Left ventricle myocardium superior (tissue), 1 donor: ENCODE measurements at regions not wholly inside any gene's neighbourhood (a gene's known extent, or its start where the extent isn't known, plus 50 kb on each side); places are given as distances from the start of the nearest gene placed in this dataset.
"Not testable (repeated sequence)": the region's sequence is repeated elsewhere in the genome, so short reads cannot be mapped to it uniquely, and the experiment has no call there.

Experiments
- ATAC-seq: fragments of 200-7000 bp; cut with Tn5 transposase; one replicate; pipeline ENCODE4 v1.9.1; 2020; ENCODE audit warnings: mild to moderate bottlenecking, moderate library complexity
- DNase-seq: peaks from one replicate; pipeline ENCODE4 v3.0.0-alpha.2; 2020
- intact Hi-C: fragments of 100-400 bp; cut with micrococcal nuclease; formaldehyde crosslinking; loops from one replicate; pipeline ENCODE4 v1.11.0; 2022
- donor health status: DM: no; HTN: yes; CAD: no; lungs with severe emphysema.

- intact Hi-C loops: no loop called here
- DNase-seq (no peak), ATAC-seq (no peak)
Observed at GRCh38 chr20:19832875-19833274, 74.8 kb downstream of the RIN2 start.

DNA sequence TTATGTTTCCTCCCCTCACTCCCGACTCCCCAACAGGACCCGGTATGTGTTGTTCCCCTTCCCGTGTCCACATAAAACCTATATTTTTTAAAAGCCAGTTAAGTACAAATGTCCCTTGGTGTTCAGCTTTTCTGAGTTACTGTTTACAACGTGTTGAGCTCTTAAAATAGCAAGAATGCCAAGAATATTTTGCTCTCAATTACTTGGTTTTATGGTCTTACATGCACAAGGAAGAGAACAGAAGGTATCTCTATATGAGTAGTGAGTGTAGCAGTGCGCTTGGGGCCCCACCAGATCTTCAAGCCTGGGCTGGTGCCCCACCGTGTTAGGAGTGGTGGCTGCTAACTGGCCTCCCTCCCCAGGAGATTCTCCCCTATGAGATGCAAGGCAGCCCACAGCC, 75.3 kb downstream of the RIN2 start:
- DNase-seq (no peak), ATAC-seq (no peak)
- intact Hi-C loops: no loop called here

- DNase-seq: no peak
- no peak for ATAC-seq
- intact Hi-C loops: no loop called here
Observed at GRCh38 chr20:19834287-19834686, 76.2 kb downstream of the RIN2 start.

GRCh38 chr20:19834783-19835182, 76.7 kb downstream of the RIN2 start:
- ATAC-seq (no peak), DNase-seq (no peak)
- intact Hi-C loops: no loop called here

DNA sequence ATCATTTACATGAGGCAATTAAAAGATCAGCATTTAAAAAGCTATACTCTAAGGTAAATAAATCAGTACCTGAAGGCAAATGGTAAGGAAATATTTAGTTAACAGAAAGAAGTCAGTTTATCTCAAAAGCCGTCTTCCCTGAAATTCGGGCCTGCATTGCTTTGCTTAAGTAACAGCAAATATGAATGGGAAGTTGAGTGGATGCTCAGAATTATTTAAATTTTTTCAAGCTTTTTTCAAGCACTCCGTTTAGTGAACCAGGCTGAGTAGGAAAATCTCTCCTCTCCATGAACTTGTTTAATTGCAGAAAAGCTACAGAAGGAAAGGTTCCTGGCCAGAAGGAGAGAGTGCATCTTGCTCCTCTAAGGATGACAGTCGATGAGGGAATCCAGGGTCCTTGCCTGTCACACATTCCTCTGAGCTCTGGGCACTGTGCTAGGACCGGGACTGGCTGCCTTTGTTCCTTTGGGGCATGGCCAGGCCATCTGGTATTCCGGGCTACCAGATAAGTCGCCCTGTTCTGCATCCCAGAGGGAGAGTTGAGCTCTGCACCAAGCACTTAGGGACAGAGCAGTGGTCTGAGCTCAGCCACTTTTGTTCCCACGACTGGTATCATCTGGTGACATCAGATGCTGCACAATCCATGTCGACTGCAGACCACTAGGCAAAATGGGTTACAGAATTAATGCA, 77.6 kb downstream of the RIN2 start:
- peak; percentile 72 for DNase-seq
- peak; percentile 98 for ATAC-seq
- intact Hi-C loops: no loop called here

DNA sequence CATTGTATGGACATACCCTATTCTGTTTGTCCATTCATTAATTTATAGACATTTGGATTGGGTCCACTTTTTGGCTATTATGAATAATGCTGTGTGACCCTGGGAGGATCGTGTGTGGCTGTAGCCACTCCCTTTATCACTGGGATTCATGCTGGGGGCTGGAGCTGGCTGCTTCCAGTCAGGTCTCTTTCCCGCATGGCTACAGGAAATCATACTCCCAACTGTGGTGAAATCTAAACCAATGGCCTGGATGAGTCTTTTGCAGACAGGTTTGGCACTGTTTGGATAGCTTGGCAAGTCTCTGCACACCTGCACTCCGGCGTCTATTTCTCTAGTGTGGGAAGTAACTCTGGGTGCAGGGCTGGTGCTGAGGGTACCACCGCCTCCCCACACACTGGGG, 80.4 kb downstream of the RIN2 start:
- no peak for ATAC-seq
- no peak for DNase-seq
- intact Hi-C loops: no loop called here

- intact Hi-C loops: no loop called here
- ATAC-seq: no peak
- no peak for DNase-seq
Observed at GRCh38 chr20:19839053-19839452, 81.0 kb downstream of the RIN2 start.

- intact Hi-C loops: no loop called here
- ATAC-seq: no peak
- no peak for DNase-seq
Observed at GRCh38 chr20:19840111-19840710, 82.2 kb downstream of the RIN2 start.

DNA sequence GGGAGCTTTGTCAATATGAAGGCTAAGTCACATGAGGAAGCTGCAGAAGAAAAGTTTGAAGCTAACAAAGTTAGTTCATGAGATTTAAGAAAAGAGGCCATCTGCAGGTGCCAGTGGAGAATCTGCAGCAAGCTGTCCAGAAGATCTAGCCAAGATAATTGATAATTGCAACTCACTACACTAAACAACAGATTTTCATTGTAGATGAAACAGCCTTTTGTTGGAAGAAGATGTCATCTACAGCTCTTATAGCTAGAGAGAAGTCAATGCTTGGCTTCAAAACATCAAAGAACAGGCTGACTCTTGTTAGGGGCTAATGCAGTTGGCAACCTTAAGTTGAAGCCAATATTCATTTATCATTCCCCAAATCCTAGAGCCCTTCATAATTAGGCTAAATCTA, 83.7 kb downstream of the RIN2 start:
- no peak for ATAC-seq
- intact Hi-C loops: no loop called here
- no peak for DNase-seq

DNA sequence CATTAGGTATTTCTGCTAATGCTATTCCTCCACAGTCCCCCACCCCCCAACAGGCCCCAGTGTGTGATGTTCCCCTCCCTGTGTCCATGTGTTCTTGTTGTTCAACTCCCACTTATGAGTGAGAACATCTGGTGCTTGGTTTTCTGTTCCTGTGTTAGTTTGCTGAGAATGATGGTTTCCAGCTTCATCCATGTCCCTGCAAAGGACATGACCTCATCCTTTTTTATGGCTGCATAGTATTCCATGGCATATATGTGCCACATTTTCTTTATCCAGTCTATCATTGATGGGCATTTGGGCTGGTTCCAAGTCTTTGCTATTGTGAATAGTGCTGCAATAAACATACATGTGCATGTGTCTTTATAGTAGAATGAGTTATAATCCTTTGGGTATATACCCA, 86.8 kb downstream of the RIN2 start:
- ATAC-seq, intact Hi-C loops, DNase-seq: not testable (repeated sequence)

- intact Hi-C loops: no loop called here
- DNase-seq: no peak
- no peak for ATAC-seq
Observed at GRCh38 chr20:19847383-19847782, 89.3 kb downstream of the RIN2 start.

GRCh38 chr20:19849341-19850197, 91.5 kb downstream of the RIN2 start:
- intact Hi-C loops: no loop called here
- ATAC-seq (peak; percentile 62), DNase-seq (no peak)

GRCh38 chr20:19850198-19850533, 92.1 kb downstream of the RIN2 start:
- intact Hi-C loops: no loop called here
- DNase-seq: peak; percentile 42
- ATAC-seq: peak; percentile 81

DNA sequence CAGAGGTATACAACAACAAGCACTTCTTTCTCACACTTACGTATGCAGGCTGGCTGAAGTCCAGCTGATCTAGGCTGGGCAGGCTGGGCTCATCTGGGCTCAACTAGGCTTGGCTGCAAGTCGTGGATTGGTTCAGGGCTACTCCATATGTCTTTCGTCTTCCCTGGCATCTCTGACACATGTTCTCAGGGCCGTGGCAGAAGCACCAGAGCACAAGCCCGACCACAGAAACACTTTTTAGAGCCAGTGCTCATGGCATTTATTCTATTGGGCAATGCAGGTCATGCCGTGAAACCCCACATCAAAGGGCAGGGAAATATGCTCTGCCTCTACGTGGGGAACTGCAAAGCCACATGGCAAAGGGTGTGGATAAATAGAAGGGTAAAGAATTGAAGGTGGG, 93.8 kb downstream of the RIN2 start:
- DNase-seq (no peak), ATAC-seq (peak; percentile 35)
- intact Hi-C loops: no loop called here

- ATAC-seq (no peak), DNase-seq (no peak)
- intact Hi-C loops: no loop called here
Observed at GRCh38 chr20:19855416-19855815, 97.4 kb downstream of the RIN2 start.

DNA sequence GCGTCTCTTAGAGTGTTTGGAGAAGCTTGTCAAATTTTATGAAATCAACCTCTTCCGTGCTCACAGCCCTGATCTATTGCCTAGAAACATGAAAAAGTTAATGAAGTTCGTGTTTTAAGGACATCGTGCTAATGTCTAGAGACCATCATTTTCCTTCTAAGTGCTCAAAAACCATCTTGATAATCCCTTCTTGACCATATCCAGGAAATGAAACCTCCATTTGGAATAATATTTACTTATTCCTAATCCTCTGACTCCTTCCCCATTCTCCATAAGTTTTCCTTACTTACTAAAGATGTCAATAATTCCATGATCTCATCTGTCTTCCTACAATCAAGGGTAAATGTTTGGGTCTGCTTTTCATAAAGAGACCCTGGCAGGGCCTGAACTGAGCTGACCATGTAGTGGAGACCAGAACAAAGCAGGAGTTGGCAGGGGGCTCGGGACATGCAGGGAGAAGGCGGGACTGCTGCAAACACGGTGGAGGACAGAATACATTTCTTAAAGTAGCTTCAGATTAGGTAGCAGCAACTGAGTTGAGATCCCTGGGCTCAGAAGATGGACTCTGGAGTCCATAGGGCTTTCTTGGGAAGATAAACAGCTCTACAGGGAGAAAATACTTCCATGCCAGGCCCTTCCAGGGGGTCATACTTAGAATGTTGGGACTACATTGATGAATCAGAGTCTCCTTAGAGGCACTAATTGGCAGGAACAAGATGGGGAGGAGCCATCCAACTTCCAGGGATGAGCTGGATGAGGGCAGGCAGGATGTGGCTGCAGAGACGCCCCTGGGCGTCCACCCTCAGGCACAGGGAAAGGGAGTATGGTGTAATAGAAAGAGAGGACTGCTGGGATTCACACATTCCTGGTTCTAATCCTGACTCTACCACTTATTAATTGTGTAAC, 100.7 kb downstream of the RIN2 start:
- no peak for ATAC-seq
- DNase-seq: no peak
- intact Hi-C loops: no loop called here

DNA sequence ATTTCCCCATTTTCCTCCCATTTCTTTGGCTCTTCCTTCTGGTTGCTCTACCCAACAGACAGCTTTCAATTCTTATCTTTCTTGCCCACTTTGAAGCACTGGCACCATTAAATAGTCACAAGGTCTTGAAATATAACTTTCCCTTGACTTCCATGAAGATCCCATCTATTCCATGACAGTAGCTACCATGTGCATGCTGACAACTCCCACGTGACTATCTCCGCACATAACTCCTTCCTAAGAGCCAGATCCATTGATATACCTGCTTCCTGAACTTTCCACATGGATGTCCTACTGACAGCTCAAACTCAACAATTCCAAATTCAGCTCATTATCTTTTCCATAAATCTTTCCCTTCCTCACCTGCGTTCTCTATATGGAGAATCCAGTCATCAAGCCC, 101.4 kb downstream of the RIN2 start:
- DNase-seq (no peak), ATAC-seq (no peak)
- intact Hi-C loops: no loop called here

GRCh38 chr20:19860737-19861136, 102.7 kb downstream of the RIN2 start:
- DNase-seq: no peak
- intact Hi-C loops: no loop called here
- ATAC-seq: no peak

DNA sequence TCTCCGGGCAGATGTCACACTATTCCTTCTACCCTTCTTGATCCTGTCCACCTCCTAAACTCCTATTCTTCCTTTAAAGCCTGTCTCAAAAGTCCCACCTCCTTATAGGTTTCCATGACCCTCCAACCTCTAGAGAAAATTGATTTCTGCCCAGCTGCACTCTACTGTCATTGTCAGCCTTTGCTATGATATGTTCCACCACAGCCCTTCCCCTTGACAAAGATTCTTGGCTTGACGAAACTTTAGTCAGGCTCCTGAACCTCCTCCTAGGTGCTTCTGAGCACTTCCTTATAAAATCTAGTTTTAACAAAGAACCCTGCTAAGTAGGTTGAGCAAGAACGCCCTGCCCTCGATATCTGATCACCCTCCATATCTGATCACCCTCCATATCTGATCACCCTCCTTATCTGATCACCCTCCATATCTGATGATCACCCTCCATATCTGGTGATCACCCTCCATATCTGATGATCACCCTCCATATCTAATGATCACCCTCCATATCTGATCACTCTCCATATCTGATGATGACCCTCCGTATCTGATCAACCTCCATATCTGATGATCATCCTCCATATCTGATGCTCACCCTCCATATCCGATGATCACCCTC, 103.2 kb downstream of the RIN2 start:
- intact Hi-C loops: no loop called here
- no peak for ATAC-seq
- DNase-seq: no peak
